Keratinocyte (primary cell): ENCODE measurements at regions not wholly inside any gene's neighbourhood (a gene's known extent, or its start where the extent isn't known, plus 50 kb on each side); places are given as distances from the start of the nearest gene placed in this dataset.
A peak's percentile ranks its signal among the peaks of the same experiment; 100 is the strongest.

ENCODE experiments used
- DNase-seq: peaks from one replicate; pipeline ENCODE4 v3.0.0-alpha.2; 2011; ENCODE audit warnings: low read depth, missing footprints, low spot score
- FAIRE-seq: peaks from 2 replicates; lab custom pipeline; 2011; peaks lifted over from hg19 to GRCh38; lab: Jason Lieb, UNC
- H2AFZ ChIP-seq: 2 replicates; pipeline ENCODE4 v1.6.0; 2012; ENCODE audit warnings: low read length, control low read depth, inconsistent platforms; ENCODE audit not compliant: control insufficient read depth
- H3K27ac ChIP-seq: 2 replicates; pipeline ENCODE4 v1.5.1; 2011; ENCODE audit warnings: low read length; ENCODE audit not compliant: control insufficient read depth, insufficient read depth
- H3K27me3 ChIP-seq: 3 replicates; pipeline ENCODE4 v1.6.0; 2011; ENCODE audit warnings: low read length; ENCODE audit not compliant: control insufficient read depth, insufficient read depth; ENCODE audit errors: extremely low read depth
- H3K36me3 ChIP-seq, 2 experiments: 2 replicates in 1 of 2; 3 replicates in 1 of 2; pipeline ENCODE4 v1.5.1; 2011; ENCODE audit warnings: low read length in 2 of 2, mild to moderate bottlenecking in 1 of 2; ENCODE audit not compliant: control insufficient read depth in 2 of 2, insufficient read depth in 2 of 2; ENCODE audit errors: extremely low read depth in 1 of 2
- H3K4me1 ChIP-seq: 3 replicates; pipeline ENCODE4 v1.5.1; 2011; ENCODE audit warnings: low read length; ENCODE audit not compliant: control insufficient read depth, insufficient read depth; ENCODE audit errors: extremely low read depth
- H3K4me2 ChIP-seq: 3 replicates; pipeline ENCODE4 v1.6.0; 2011; ENCODE audit warnings: low read depth, low read length; ENCODE audit not compliant: control insufficient read depth, insufficient read depth; ENCODE audit errors: extremely low read depth
- H3K4me3 ChIP-seq, 3 experiments: fragments of 200-600 bp in 1 of 3; sonication (generic) in 1 of 3; 2 replicates in 2 of 3; 3 replicates in 1 of 3; pipeline ENCODE4 v1.5.1; 2011 to 2016; ENCODE audit warnings: low read length in 3 of 3, mild to moderate bottlenecking in 3 of 3, control low read depth in 2 of 3, inconsistent platforms in 1 of 3, low read depth in 1 of 3, mixed read lengths in 1 of 3, mixed run types in 1 of 3, moderate library complexity in 1 of 3; ENCODE audit not compliant: control insufficient read depth in 2 of 3, insufficient read depth in 2 of 3; ENCODE audit errors: extremely low read depth in 1 of 3
- H3K79me2 ChIP-seq: 2 replicates; pipeline ENCODE4 v1.6.0; 2012; ENCODE audit warnings: low read length; ENCODE audit not compliant: control insufficient read depth, insufficient read depth
- H3K9ac ChIP-seq: 3 replicates; pipeline ENCODE4 v1.6.0; 2011; ENCODE audit warnings: low read length; ENCODE audit not compliant: control insufficient read depth, insufficient read depth; ENCODE audit errors: extremely low read depth
- H3K9me1 ChIP-seq: 3 replicates; pipeline ENCODE4 v1.6.0; 2011; ENCODE audit warnings: low read length; ENCODE audit not compliant: control insufficient read depth, insufficient read depth; ENCODE audit errors: extremely low read depth
- H3K9me3 ChIP-seq: 2 replicates; pipeline ENCODE4 v1.5.1; 2012; ENCODE audit warnings: low read depth, low read length; ENCODE audit not compliant: control insufficient read depth
- H4K20me1 ChIP-seq: 3 replicates; pipeline ENCODE4 v1.6.0; 2011; ENCODE audit warnings: low read length; ENCODE audit not compliant: control insufficient read depth, insufficient read depth; ENCODE audit errors: extremely low read depth
- EZH2 ChIP-seq: IDR thresholded peaks from one replicate; pipeline ENCODE4 v1.6.1; 2012; ENCODE audit warnings: inconsistent platforms, mild to moderate bottlenecking, low read length, moderate library complexity
- dilution Hi-C: fragments of 300-500 bp; cut with MboI; formaldehyde crosslinking; loops from one replicate; pipeline ENCODE4 v1.7.0; 2020; ENCODE audit warnings: low sequenced_read_pairs; ENCODE audit not compliant: extremely low pct_ligation_motif_present
- TF ChIP-seq, protein P1 (sequence below), 3 experiments: IDR thresholded peaks in 1 of 3; conservative IDR thresholded peaks in 1 of 3; optimal IDR thresholded peaks in 1 of 3; 2 replicates in 2 of 3; 3 replicates in 1 of 3; pipeline versions ENCODE3 to v1.5.1; 2011; ENCODE audit warnings: low read length in 3 of 3, mild to moderate bottlenecking in 3 of 3, moderate library complexity in 2 of 3, control low read depth in 1 of 3, inconsistent platforms in 1 of 3; ENCODE audit not compliant: insufficient read depth in 2 of 3; ENCODE audit errors: extremely low read depth in 1 of 3

DNA sequence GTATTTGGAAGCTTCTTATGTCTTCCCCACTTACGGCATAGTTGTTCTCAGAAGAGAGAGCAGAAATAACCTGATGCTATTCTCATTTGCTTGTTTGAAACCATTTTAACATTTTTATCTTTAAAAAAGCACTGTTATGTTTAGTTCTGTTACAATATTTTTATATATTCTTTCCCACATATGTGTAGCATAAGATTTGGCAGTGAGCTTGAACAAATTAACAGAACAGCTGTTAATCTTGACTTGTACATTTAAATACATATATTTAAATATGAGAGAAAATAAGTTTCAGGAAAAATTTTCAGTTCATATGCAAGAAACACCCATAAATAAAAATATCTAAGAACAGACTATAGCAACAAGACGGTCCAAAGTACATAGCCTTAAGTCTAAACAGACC, 431.7 kb upstream of the IRAK1BP1 start:
- FAIRE-seq, result no peak
- dilution Hi-C loops, result no loop called here
- TF ChIP-seq, protein P1, sequence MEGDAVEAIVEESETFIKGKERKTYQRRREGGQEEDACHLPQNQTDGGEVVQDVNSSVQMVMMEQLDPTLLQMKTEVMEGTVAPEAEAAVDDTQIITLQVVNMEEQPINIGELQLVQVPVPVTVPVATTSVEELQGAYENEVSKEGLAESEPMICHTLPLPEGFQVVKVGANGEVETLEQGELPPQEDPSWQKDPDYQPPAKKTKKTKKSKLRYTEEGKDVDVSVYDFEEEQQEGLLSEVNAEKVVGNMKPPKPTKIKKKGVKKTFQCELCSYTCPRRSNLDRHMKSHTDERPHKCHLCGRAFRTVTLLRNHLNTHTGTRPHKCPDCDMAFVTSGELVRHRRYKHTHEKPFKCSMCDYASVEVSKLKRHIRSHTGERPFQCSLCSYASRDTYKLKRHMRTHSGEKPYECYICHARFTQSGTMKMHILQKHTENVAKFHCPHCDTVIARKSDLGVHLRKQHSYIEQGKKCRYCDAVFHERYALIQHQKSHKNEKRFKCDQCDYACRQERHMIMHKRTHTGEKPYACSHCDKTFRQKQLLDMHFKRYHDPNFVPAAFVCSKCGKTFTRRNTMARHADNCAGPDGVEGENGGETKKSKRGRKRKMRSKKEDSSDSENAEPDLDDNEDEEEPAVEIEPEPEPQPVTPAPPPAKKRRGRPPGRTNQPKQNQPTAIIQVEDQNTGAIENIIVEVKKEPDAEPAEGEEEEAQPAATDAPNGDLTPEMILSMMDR (optimal IDR thresholded peaks at IDR 0.05 in 1 of 3, IDR thresholded peaks at IDR 0.05 in 1 of 3, conservative IDR thresholded peaks at IDR 0.05 in 1 of 3; ENCODE audit: extremely low read depth in 1 of 3, insufficient read depth in 2 of 3, low read length in 3 of 3), result no peak
- TF ChIP-seq EZH2, result no peak
- Histone ChIP-seq H3K4me2 (no peak overlapping the region), H3K9me3 (no peaks in the 10 kb centered on the region), H4K20me1 (no peaks in the 10 kb centered on the region), H3K36me3 (no peaks in the 10 kb centered on the region), H2AFZ (no peak overlapping the region), H3K79me2 (no peaks in the 10 kb centered on the region), H3K27me3 (no peaks in the 10 kb centered on the region), H3K9ac (no peak overlapping the region), H3K4me3 (no peak overlapping the region), H3K27ac (no peak overlapping the region), H3K4me1 (no peaks in the 10 kb centered on the region), H3K9me1 (no peaks in the 10 kb centered on the region)
- no peak for DNase-seq

DNA sequence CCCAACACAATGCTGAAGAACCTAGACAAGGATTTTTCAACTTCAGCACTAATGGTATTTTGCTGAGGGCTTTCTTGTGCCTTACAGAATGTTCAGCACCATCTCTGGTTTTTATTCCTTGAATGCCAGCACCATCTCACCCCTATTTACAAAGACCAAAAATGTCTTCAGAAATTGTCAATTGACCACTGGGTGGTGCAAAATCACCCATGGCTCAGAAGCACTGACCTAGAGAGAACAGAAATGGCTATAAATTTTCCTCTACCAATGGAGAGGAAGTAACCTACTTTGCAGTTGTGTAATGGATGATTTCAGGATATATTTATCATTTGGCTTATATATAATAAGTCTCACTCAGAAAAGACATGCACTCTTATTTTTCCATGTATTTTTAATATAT, 431.0 kb upstream of the IRAK1BP1 start:
- no peaks in the 10 kb centered on the region for H3K36me3 ChIP-seq
- H3K27ac ChIP-seq, result no peak overlapping the region
- no peaks in the 10 kb centered on the region for H3K9me3 ChIP-seq
- H3K4me3 ChIP-seq, result no peak overlapping the region
- no peaks in the 10 kb centered on the region for H3K4me1 ChIP-seq
- no peaks in the 10 kb centered on the region for H4K20me1 ChIP-seq
- H3K9me1 ChIP-seq, result no peaks in the 10 kb centered on the region
- no peaks in the 10 kb centered on the region for H3K79me2 ChIP-seq
- dilution Hi-C loops, result no loop called here
- H3K4me2 ChIP-seq, result no peak overlapping the region
- no peak overlapping the region for H2AFZ ChIP-seq
- FAIRE-seq, result peak; percentile 70
- DNase-seq, result no peak
- H3K9ac ChIP-seq, result no peak overlapping the region
- TF ChIP-seq, protein P1 (optimal IDR thresholded peaks at IDR 0.05 in 1 of 3, IDR thresholded peaks at IDR 0.05 in 1 of 3, conservative IDR thresholded peaks at IDR 0.05 in 1 of 3; ENCODE audit: extremely low read depth in 1 of 3, insufficient read depth in 2 of 3, low read length in 3 of 3), result peak; percentile 33 to 45 (median 36)
- no peak for TF ChIP-seq EZH2
- no peaks in the 10 kb centered on the region for H3K27me3 ChIP-seq
